ENCODE measurements at regions not wholly inside any gene's neighbourhood (a gene's known extent, or its start where the extent isn't known, plus 50 kb on each side); places are given as distances from the start of the nearest gene placed in this dataset.

- TF ChIP-seq, protein P1, sequence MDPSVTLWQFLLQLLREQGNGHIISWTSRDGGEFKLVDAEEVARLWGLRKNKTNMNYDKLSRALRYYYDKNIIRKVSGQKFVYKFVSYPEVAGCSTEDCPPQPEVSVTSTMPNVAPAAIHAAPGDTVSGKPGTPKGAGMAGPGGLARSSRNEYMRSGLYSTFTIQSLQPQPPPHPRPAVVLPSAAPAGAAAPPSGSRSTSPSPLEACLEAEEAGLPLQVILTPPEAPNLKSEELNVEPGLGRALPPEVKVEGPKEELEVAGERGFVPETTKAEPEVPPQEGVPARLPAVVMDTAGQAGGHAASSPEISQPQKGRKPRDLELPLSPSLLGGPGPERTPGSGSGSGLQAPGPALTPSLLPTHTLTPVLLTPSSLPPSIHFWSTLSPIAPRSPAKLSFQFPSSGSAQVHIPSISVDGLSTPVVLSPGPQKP (IDR thresholded peaks at IDR 0.05; ENCODE audit: borderline replicate concordance, low read depth, low read length), result no peak
- TF ChIP-seq CEBPB (IDR thresholded peaks at IDR 0.05; ENCODE audit: low read depth, low read length) (no peak), CHD1 (IDR thresholded peaks at IDR 0.05; ENCODE audit: low read depth, low read length) (no peak), NFE2L2 (IDR thresholded peaks at IDR 0.05; ENCODE audit: low read depth, low read length) (no peak), CTCF (conservative IDR thresholded peaks at IDR 0.05; ENCODE audit: low read depth, low read length) (no peak), RCOR1 (IDR thresholded peaks at IDR 0.05; ENCODE audit: insufficient replicate concordance, low read length) (no peak), RAD21 (IDR thresholded peaks at IDR 0.05; ENCODE audit: low read length) (no peak), POLR2A (IDR thresholded peaks at IDR 0.05; ENCODE audit: low read depth, low read length) (no peak), RFX5 (IDR thresholded peaks at IDR 0.05; ENCODE audit: low read depth, low read length) (no peak), MXI1 (IDR thresholded peaks at IDR 0.05; ENCODE audit: borderline replicate concordance, low read depth, low read length) (no peak), FOS (IDR thresholded peaks at IDR 0.05; ENCODE audit: low read depth, low read length) (no peak), BHLHE40 (IDR thresholded peaks at IDR 0.05; ENCODE audit: low read depth, low read length) (no peak)
Measured at GRCh38 chr7:45363669-45364068, 206.1 kb downstream of the RAMP3 start.
